Stimulated activated CD4-positive, alpha-beta T cell treated with anti-CD3 and anti-CD28 coated beads, Interleukin-1b, Interleukin-23, amount 100 ng/mL, for 4 hours (primary cell): ENCODE measurements at regions not wholly inside any gene's neighbourhood (a gene's known extent, or its start where the extent isn't known, plus 50 kb on each side); places are given as distances from the start of the nearest gene placed in this dataset.

Source experiments
- DNase-seq, 2 donors: peaks; one replicate each; pipeline ENCODE4 v3.0.0-alpha.2; 2020; ENCODE audit warnings: low read depth in 2 of 2

DNA sequence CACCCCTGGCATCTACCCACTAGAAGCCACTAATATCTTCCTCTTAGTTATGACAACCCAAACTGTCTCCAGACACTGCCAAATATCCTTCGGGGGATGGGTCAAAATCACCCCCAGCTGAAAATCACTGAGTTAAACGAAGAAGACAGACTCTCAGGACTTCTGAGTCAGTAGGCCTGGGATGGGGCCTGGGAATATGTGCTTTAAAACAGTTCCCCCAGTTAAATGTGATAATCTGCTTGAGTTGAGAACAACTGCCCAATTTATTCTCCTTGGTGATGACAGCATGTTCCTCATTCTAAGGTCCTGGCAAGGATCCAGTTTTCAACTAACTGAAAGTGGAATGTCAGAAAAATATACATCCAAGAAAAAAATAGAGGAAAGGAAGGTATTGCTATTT lies 52.4 kb downstream of the CBLL2 start:
- no peak for DNase-seq

DNA sequence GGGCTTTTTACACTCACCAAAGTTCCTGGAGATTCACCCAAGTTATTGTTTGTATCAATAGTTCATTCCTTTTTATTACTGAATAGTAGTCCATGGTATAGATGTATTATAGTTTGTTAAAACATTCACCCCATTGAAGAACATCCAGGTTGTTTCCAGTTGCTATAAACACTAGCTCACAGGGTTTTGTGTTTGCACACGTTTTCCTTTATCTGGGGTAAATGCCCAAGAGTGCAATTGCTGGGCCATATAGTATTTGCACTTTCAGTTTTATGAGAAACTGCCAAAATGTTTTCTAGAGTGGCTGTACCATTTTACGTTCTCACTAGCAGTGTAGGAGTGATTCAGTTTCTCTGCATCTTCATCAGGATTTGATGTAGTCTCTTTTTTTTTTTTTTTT lies 57.1 kb downstream of the CBLL2 start:
- no peak for DNase-seq

DNA sequence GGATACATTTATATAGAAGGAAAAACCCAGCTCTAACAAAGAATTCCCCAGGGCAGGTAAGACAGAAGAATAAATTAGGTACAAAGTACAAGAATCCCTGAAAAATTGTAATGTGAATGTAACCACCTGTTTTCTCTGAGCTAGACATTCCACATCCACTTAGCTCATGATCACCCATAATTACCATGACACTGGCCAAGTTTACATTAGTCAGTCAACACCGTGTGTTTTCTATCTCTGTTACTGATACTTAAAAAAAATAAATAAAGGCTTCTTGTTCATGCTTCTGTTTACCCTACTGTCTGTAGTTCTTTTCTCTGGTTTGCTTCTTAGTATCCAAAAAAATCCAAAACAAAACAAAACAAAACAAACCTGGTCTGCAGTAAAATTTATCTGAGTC lies 66.0 kb downstream of the CBLL2 start:
- no peak for DNase-seq

DNA sequence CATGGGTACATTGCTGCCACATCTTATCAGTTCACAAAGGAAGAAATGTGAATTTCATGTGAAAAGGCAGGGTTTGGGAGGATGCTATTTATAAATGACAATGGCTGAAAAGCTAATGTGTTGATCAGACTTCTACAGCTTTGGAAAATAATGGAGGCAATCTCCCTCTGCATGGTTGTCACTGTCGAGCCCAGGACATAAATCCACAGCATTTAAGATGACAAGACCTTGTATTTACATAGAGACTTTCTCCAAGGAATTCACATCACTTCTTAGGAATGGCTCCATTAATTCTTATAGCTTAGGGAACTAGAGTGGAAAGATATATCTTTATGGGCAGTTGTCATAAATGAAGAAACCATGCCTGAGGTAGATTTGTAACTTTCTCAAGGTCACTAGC lies 66.7 kb downstream of the CBLL2 start:
- DNase-seq = no peak

DNA sequence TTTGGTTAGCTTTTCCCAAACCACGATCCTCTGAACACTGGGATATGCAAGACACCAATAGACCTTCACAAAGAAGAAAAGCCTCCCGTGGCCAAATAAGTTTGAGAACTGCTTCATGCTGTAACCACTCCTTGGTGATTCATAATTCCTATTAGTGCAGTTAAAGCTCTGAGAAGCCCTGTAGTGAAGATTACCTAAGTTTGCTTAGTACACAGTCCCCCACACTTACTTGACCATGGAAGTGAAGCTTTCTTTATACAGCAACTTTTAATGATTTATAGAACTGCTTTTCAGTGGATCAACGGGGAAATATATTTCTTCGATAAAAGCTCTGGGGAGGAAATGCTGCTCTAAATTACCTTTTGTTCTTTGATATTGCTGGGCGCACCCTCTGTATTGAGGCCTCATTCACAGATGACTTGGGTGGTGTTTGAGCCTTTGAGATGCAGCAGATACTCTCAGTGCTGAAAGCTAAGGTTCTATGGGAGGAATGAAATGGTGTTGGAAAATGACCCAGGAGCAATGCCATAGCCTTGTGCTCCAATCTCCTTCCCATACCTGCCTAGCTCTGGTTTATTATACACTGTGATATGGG lies 67.4 kb downstream of the CBLL2 start:
- no peak for DNase-seq

DNA sequence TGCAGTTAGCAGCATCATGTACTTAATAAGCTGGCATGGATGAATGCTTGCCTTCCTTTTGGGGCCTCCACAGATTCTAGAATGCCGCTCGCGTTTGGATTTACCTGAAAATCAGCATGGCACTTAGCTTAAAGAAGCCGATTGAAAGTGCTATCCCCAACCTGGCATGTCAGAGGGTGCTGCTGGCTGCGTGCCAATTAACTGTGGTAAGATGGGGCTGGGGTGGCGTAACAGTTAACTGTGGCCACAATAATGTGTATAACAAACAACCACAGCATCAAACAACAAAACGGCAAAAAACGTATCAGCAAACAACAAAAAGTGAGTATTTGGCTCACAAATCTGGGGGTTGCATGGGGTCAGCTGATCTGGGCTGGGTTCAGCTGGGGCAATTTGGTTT lies 70.5 kb downstream of the CBLL2 start:
- no peak for DNase-seq

DNA sequence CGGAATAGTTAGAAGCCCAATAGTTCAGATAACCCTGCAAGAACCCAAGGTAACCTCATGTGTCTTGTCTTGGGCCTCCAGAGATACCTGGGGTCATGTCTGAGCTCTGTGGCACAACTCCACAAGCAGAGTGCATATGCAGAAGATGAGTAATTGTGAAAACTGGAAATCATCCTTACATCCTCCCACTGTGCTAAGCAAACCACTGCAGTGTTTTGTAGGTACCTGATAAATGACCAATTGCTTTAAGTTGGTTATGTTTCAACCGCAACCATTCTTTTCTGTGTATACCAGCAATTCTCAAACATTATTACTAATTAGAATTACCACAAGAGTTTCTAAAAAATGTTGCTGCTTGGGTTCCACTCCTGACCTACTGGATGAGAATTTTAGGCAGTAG lies 73.2 kb downstream of the CBLL2 start:
- DNase-seq = no peak

DNA sequence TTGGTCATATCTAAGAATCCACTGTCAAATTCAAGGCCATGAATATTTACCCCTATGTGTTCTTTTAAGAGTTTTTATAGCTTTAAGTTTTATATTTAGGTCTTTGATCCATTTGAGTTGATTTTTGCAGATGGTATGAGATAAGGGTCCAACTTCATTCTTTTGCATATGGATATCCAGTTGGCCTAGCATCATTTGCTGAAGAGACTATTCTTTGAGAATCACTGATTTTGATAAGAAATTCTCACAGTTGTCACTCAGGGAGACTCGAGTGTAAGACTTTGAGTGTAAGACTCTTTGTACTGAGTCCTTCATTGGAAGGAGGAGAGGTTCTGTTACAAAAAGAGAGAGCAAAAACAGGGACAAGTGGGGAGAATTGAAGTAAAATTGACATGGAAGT lies 74.8 kb downstream of the CBLL2 start:
- DNase-seq = no peak

DNA sequence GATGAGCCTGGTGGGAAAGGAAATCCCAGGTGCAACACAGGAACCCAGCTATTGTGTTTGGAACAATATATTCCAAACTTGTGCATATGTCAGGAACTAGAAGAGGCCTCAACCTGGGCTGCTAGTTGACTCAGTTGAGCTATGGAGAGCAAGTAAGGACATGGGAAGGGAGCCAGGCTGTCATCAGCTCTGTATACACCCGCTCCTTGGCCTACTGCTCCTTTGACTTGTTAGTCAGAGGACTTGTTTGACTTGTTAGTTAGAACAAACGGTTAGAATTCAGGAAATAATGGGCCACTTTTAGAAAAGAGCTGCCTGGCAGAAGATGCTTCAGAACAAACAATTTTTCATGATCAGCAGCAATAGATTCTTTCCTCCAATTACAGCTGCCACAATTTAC lies 76.4 kb downstream of the CBLL2 start:
- DNase-seq = no peak

DNA sequence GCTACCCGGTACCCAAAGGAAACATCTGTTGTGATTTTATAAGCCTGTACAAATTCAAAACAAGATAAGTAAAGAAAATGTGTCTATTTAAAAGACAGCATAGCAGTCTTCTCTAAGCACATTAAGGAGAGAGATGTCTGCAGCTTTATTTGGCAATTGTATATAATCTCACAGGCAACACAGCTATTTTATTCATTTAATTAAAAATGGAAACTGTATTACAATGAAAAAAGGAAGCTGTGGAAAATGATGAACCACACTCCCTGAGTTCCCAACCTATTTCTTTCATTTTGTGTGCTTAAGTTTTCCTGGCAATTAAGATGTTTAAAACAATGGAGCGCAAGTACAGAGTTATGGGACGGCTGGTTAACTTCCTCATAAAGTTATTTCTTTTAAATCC lies 78.4 kb downstream of the CBLL2 start:
- DNase-seq = no peak

DNA sequence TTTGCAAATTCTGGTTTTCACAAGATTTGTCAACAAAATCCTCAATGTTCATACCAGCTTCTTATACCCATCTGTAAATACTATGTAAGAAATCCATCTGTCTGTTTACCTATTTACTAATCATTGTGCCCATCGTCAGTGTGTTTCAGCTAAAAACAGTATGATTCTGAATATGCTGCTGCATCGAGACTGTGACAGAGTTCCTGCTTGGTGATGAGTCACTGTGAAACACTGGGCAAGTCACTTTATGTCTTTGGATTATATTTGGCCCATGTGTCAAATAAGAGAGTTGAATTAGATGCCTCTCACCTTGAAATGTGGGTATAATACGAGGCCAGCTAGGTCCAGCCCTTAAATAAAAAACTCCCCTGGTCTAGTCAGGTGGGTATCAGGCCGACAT lies 79.3 kb downstream of the CBLL2 start:
- DNase-seq = no peak

DNA sequence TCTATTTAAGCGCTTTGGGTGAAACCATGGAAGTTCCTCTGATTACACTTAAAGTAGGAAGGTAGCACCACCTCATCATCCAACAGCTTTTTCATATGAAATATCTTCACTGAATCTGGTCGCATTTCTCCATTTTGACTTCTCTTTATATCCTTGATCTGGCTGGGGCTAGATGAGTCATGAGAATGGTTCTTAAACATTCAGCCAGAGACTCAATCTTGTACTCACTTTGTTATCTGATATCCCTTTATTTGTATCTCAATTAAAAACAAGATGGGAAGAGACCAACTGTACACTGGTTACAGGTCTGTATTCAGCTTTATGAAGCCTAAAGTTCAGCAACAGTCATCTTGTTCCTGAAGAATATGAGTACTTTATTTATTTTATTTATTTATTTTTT lies 84.9 kb downstream of the CBLL2 start:
- DNase-seq = no peak

DNA sequence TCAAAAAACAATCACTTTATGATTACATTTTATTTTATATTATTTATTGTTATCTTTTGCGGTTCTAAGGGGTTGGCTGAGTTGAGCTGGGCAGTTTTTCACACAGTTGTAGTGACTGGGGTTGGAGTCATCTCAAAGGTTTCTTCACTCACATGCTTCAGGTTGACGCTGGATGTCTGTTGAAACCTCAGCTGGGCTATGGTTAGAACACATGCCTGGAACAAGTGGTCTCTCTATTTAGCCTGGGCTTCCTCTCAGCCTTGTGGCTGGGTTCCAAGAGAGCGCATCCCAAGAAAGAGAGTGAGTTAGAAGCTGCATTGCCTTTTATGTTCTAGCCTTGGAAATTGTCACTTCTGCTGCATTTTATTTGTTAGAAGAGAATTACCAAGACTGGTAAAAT lies 87.4 kb downstream of the CBLL2 start:
- no peak for DNase-seq

DNA sequence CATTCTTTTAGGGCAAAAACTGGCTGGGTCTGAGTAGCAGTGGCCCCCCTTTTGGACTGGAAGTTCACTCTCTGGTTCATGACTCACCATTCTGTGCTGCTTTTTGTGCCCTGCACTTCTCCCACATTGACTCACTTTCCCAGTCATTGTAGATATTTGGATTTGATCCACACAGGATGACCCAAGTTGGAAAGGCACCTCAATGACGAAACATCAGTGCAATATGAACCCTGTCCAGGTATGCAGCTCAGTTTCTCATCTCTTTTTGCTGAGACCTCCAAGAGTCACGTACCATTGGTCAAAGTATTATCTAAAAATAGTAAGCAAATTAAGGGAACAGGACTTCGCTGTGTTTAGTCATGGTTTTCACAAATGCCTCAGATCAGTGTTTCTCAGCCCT lies 92.7 kb downstream of the CBLL2 start:
- DNase-seq = no peak

DNA sequence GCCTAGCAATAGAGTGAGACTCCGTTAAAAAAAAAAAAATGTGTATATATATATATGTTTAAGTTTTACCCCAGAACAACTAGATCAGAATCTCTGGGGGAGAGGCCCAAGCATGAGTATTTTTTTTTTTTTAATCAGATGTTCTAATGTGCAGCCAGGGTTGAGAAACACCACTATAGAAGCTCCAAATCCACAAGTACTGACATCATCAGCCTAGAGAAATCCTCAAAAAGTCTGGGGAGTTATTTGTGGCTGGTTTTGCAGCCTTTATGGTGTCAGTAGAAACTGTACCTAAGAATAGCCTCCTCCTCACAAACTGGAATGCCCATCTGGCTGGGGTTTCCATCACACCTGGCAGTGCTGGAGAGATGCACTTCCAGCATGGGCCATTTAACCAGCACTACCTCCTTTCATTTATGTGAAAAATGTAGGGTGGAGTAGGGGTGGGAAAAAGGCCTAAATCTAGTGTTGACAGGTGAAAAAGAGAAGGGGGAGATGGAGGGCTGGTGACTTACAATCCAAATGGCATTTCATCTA lies 93.5 kb downstream of the CBLL2 start:
- no peak for DNase-seq

DNA sequence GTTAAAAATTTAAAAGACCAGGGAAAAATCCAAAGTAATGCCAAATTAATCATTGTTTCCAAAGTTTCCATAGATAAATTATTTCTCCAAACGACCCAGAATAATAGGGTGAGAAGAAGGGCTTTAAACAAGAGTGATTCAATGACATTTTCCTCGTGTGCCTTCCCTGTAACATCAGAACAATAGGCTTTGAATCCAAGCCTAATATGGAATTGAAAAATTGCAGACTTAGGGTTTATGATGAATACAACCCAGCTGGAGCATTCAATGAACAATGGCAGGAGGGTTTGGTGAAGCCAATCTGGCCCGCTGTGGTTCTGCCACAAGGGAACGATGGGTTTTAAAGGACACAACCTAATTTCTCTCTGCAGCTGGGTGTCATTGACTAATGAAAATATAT lies 94.2 kb downstream of the CBLL2 start:
- no peak for DNase-seq

DNA sequence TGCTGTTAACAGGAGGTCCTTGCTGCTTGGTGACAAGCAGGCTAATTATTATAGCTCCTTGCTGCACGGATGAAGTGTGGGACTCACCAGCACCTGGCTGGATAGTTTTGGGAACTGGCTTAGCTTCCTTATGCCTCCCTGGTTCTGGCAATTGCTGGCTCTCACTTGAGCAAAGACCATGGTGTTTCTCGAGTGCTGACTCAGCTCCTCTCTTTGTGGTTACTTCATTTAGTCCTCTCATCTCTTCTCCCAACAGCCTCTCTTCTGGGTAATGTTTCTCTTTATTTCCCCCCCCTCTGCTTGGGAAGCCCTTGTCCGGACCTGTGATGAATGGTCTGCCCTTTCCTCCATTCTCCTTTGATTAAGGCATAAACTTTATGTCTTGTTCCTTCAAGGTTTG lies 100.4 kb downstream of the CBLL2 start:
- no peak for DNase-seq

DNA sequence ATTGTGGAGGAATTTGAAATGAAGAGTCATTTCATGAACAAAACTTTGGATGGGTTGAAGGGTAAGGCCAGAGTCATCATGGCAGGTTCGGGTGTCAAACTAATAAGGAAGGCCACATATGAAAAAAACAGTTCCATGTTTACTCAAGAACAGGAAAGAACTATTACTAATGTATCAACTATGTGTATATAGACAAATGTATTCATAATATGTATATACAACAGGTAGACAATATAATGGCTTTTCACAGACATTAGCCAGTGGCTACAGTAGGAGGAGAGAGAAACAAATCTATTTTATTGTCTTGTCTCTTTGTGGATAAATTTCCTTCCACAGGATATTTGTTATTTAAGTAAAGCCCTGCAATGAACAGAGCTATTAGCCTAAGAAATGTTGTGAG lies 101.1 kb downstream of the CBLL2 start:
- DNase-seq = no peak

DNA sequence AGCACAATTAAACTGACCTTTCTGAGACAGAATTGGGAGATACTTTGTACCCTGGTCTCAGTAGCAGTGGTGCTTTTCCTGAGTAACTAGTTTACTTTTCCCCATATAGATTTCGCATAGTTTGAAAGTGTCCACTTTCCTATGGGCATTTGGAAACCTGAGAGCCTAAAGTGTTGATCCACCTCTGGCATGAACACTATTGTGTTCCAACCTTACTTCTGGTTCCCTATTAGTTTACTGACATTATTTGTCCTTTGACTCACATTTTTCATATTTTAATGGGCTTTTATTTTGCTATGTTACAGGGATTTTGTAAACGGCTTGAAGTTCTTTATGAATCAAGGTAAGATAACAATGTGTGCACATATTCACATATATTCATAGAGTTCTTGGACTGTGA lies 103.7 kb downstream of the CBLL2 start:
- no peak for DNase-seq

DNA sequence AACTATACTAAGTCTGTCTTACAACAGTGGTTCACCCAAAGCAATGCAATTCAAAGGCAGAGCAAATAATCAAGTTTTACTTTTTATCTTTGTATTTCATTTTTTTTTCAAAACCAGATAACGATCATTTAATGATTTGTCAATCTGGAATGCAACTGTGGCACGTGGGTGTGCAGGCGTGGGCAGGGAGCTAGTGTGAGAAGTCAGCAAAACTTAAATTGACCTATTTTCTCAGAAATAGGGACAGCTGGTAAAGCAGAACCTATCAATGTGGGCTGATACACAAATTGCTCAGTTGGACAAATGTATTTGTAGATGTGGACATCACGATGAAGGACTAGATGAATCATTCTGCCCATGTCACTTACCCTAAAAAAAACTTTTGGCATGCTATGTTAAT lies 105.6 kb downstream of the CBLL2 start:
- DNase-seq = no peak

DNA sequence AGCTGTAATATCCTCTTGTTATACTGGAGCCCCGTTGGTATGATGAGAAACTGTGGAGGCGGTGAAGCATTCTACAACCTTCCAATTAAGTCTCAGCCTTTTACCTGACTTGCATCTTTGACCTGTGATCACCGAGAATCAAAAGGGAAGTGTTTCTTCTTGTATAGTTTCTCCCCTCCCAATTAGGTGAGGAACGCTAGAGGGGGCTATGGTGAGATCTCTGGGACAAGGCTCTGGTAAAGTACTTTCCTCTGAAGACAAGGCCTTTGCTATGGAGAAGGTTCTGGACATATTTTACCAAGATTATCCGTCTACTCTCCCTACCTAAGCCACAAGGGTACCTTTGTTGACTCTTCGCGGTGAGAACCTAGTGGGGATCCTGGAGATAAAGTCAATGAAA lies 111.3 kb downstream of the CBLL2 start:
- DNase-seq = no peak

DNA sequence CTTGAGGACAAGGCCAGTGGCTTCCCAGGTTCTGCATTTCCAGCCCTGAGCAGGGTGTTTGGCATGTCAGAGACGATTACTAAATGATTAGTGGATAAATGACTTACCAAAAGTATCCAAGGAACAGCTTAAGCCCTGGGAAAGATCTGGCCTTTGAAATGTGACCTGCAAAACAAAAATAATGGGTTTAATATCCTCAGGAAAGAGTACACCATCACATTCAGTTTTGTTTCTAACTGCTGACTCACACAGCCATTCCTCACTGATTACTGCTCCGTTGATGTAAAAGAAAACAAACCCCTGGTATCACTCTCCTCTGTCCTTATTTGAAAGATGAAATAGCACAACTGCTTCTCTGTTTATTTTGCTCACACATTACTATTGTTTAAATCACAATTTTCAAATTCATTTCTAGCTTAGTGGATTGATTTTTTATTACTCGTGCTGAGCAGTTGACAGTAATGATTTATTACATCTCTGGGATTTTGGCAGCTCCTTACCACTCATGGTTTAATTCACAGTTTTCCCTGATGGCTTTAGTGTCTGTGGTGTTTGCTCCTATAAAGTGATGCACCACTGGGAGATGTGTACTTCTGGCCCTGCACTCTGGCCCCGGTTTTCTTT lies 117.0 kb downstream of the CBLL2 start:
- no peak for DNase-seq

DNA sequence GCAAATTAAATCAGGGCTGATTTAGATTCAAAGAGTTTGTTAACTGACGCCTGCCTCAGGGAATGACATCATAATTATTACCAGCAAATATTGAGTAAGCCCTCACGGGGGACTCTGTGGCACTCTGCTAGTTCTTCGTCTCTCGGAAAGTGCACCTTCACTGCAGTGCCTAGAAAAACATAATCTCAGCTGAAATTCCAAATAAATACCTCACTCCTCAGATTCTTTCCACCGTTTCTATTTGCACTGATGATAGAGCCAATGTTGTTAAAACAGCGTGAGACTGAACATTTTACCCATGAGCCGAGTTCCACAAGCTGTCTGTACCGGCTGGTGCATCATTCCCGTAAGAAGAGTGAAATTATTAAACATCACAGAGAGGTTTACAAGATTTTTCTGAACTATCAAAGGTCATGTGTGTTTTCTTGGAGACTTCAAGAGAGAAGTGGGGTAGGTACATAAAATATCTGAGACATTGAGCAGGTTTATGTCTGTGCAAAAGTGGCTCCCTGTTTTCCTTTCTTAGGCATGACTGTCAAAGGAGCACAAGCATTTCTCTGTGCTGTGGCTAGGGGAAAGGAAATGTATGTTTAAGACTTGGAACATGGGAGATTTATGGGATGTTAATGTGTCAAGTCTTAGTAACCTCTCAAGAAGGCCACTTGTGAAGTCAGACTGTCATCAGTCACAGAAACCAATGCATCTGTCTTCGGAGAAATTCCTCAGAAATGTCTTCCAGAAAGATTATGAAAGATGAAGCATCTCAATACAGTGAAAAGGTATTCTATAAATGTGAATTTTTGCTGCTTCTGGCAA lies 119.6 kb downstream of the CBLL2 start:
- no peak for DNase-seq
